ENCODE measurements at regions not wholly inside any gene's neighbourhood (a gene's known extent, or its start where the extent isn't known, plus 50 kb on each side); places are given as distances from the start of the nearest gene placed in this dataset.
A peak's percentile ranks its signal among the peaks of the same experiment; 100 is the strongest.

DNA sequence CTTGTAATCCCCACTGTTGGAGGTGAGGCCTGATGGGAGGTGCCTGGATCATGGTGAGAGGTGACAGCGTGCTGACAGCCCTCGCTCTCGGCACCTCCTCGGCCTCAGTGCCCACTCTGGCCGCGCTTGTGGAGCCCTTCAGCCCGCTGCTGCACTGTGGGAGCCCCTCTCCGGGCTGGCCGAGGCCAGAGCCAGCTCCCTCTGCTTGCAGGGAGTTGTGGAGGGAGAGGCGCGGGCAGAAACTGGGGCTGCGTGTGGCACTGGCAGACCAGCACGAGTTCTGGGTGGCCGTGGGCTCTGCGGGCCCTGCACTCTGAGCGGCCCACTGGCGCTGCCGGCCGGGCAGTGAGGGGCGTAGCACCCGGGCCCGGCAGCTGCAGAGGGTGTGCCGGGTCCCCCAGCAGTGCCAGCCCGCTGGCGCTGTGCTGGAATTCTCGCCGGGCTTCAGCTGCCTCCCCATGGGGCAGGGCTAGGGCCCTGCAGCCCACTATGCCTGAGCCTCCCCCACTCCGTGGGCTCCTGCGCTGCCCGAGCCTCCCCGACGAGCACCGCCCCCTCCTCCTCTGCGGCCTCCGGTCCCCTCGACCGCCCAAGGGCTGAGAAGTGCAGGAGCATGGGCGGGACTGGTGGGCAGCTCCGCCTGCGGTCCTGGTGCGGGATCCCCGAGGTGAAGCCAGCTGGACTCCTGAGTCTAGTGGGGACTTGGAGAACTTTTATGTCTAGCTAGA is 197.1 kb downstream of the SPP2 start:
- peaks cover 5% of the 10 kb centered on the region for H3K36me3 Mint-ChIP-seq
- H3K4me1 Mint-ChIP-seq = peaks cover 5 to 7% (median 6%) of the 10 kb centered on the region in 3 donors
- H3K27ac Mint-ChIP-seq = no peak overlapping the region
- H3K27me3 Mint-ChIP-seq = peaks cover 26% of the 10 kb centered on the region
- H3K9me3 Mint-ChIP-seq = no peaks in the 10 kb centered on the region
- no peak overlapping the region for H3K4me3 Mint-ChIP-seq

DNA sequence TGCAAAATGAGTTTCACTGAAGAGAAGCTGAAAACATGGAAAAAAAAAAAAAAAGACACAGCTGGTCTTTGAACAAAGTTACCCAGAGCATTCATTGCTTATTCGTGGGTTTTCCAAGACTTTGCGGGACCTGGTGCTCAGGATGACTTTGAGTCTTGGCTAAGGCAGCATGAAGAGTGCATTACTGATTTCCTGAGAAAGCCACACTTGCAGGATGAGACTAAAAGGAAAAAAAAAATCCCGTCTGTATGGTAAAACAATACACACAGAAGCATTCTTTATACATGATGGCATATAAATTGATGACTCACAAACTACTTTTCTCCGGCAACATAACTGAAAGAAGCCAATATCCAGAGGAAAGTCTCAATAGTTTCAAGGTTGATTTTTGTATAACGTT is 195.4 kb downstream of the SPP2 start:
- Mint-ChIP-seq H3K27me3 (peaks cover 17% of the 10 kb centered on the region), H3K36me3 (peaks cover 3% of the 10 kb centered on the region), H3K9me3 (no peaks in the 10 kb centered on the region), H3K4me1 (peaks cover 5 to 7% (median 5%) of the 10 kb centered on the region in 3 donors), H3K27ac (no peak overlapping the region), H3K4me3 (peak overlapping the region in 1 of 4 donors; percentile 25)

DNA sequence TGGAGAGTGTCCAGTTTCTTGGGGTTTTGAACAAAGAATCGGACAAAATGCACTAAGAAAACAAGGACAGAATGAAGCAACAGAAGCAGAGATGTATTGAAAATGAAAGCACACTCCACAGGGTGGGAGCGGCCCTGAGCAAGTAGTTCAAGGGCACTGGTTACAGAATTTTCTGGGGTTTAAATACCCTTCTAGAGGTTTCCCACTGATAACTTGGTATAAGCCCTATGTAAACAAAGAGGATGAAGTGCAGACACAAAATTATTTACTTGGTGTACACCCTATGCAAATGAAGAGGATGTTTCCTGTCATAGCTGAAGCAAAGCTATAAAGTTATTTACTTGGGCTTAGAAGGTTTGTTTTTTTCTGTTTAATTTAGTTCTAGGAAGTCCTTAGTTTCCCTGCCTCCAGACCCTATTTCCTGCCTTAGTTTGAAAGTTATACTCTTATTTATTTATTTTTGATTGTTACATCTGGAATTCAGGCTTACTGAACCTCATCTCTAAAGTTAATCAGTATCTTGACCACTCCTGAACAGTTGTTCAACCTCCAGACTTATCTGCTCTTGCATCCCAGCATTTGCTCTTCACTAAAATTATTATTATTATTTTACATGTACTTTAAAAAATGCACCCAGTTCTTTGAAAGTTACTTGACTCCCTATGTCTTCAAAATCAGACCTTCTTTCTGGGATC is 193.5 kb downstream of the SPP2 start:
- Mint-ChIP-seq H3K27ac (no peak overlapping the region), H3K36me3 (peaks cover 3% of the 10 kb centered on the region), H3K27me3 (peaks cover 15% of the 10 kb centered on the region), H3K4me1 (peaks cover 5 to 7% (median 5%) of the 10 kb centered on the region in 3 donors), H3K9me3 (peaks cover 1 to 3% (median 2%) of the 10 kb centered on the region in 3 donors), H3K4me3 (peak overlapping the region in 1 of 4 donors; percentile 24)

- H3K36me3 Mint-ChIP-seq = peaks cover 3% of the 10 kb centered on the region
- no peak overlapping the region for H3K4me3 Mint-ChIP-seq
- no peak overlapping the region for H3K27ac Mint-ChIP-seq
- H3K9me3 Mint-ChIP-seq = peaks cover 1 to 6% (median 2%) of the 10 kb centered on the region in 3 donors
- peaks cover 5 to 7% (median 5%) of the 10 kb centered on the region in 3 donors for H3K4me1 Mint-ChIP-seq
- peaks cover 11% of the 10 kb centered on the region for H3K27me3 Mint-ChIP-seq
These were observed 191.9 kb downstream of the SPP2 start for GRCh38 chr2:234242459-234242836.

DNA sequence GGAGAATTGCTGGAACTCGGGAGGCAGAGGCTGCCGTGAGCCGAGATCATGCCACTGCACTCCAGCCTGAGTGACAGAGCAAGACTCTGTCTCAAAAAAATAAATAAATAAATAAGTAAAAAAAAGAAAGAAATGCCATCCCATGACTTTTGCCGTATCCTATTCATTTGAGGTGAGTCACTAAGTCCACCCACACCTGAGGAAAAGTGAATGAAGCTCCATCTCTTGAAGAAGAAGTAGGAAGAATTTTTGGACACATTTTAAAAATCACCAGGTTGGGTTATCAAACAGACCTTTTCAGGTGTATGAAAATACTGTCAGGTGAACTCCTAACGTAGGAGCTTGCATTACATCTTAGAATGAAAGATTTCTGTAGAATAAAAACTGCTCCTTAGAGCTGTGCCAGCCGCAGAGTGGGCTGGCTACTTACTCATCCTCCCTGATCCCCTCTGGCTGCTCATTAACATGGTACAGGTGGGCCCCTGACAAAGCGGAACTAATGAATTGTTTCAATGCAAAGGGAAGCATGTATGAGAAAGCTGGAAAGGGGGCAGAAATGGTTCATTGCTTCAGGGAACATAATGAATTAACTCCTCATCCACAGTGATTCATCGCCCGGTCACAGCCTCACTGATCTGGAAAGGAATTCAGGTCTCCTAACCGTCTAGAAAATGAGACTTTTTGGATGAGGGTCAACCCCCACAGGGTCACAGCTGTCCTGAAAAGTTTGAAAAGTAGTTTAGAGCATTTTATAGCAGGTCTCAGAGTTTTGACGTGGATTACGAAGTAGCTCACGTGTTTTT is 191.4 kb downstream of the SPP2 start:
- H3K36me3 Mint-ChIP-seq = peaks cover 3% of the 10 kb centered on the region
- peaks cover 5 to 7% (median 5%) of the 10 kb centered on the region in 3 donors for H3K4me1 Mint-ChIP-seq
- no peak overlapping the region for H3K27ac Mint-ChIP-seq
- H3K27me3 Mint-ChIP-seq = peaks cover 11% of the 10 kb centered on the region
- H3K4me3 Mint-ChIP-seq = no peak overlapping the region
- H3K9me3 Mint-ChIP-seq = peaks cover 1 to 6% (median 2%) of the 10 kb centered on the region in 3 donors

- Mint-ChIP-seq H3K27me3 (peaks cover 12% of the 10 kb centered on the region), H3K4me1 (peaks cover 5 to 7% (median 5%) of the 10 kb centered on the region in 3 donors), H3K4me3 (no peak overlapping the region), H3K36me3 (peaks cover 3% of the 10 kb centered on the region), H3K27ac (no peak overlapping the region), H3K9me3 (peaks cover 1 to 6% (median 2%) of the 10 kb centered on the region in 3 donors)
These were observed 190.4 kb downstream of the SPP2 start for GRCh38 chr2:234240917-234241316.

DNA sequence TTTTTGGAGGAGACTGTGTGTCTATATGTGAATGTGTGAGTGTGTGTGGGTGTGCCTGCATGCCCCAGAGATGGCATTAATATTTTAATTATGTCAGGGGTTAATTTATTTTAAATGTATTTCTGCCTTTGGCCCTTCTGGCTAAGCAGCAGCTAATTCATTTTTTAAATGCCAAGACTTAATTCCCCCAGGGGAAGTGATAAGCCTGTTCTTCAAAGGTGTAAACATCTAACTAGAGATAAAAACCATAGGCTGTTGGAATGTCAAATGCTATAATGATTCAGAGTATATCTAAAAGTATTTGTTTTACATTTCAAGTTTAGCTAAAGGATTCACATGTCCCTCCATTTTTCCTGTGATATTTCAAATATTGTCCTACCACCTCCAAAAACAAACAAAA is 184.7 kb downstream of the SPP2 start:
- H3K9me3 Mint-ChIP-seq = peaks cover 1 to 6% (median 2%) of the 10 kb centered on the region in 3 donors
- H3K4me1 Mint-ChIP-seq = no peaks in the 10 kb centered on the region
- peaks cover 3% of the 10 kb centered on the region for H3K36me3 Mint-ChIP-seq
- peaks cover 9% of the 10 kb centered on the region for H3K27me3 Mint-ChIP-seq
- no peak overlapping the region for H3K4me3 Mint-ChIP-seq
- no peak overlapping the region for H3K27ac Mint-ChIP-seq

DNA sequence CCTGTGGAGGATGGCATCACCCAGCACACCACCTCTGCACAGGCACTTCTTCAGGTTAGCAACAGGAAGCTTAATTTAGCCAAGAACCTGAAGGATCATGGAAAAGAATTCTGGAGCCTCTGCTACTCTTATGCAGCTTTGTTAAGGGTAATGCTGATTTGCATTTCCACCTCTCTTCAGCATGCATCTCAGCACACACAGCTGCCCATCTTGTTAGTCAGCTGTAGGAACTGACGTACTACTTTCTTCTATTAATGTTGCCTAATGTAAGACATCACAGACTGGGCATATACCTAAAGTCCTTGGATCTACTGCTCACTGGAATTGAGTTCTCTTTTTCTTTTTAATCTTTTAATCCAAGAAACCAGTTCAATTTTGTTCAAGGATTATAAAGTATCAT is 181.0 kb downstream of the SPP2 start:
- Mint-ChIP-seq H3K4me1 (no peaks in the 10 kb centered on the region), H3K36me3 (peaks cover 3% of the 10 kb centered on the region), H3K9me3 (no peaks in the 10 kb centered on the region), H3K4me3 (no peak overlapping the region), H3K27me3 (peaks cover 8% of the 10 kb centered on the region), H3K27ac (no peak overlapping the region)

DNA sequence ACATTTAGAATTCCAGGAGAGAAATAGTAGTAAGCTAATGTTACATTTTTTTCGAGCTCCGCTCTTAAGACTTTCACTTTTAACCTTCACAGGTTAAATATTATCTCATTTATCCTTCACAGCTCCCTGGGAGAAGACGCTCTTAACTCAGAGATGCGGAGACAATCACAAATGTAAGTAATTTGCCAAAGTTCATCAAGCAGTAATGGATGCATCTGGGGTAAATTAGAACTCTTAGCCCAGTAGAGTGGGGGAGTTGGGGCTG is 168.5 kb downstream of the SPP2 start:
- Mint-ChIP-seq H3K9me3 (no peaks in the 10 kb centered on the region), H3K4me3 (no peak overlapping the region), H3K4me1 (peaks cover 0 to 5% (median 5%) of the 10 kb centered on the region in 3 donors), H3K36me3 (peaks cover 2% of the 10 kb centered on the region), H3K27ac (no peak overlapping the region), H3K27me3 (peaks cover 13% of the 10 kb centered on the region)

DNA sequence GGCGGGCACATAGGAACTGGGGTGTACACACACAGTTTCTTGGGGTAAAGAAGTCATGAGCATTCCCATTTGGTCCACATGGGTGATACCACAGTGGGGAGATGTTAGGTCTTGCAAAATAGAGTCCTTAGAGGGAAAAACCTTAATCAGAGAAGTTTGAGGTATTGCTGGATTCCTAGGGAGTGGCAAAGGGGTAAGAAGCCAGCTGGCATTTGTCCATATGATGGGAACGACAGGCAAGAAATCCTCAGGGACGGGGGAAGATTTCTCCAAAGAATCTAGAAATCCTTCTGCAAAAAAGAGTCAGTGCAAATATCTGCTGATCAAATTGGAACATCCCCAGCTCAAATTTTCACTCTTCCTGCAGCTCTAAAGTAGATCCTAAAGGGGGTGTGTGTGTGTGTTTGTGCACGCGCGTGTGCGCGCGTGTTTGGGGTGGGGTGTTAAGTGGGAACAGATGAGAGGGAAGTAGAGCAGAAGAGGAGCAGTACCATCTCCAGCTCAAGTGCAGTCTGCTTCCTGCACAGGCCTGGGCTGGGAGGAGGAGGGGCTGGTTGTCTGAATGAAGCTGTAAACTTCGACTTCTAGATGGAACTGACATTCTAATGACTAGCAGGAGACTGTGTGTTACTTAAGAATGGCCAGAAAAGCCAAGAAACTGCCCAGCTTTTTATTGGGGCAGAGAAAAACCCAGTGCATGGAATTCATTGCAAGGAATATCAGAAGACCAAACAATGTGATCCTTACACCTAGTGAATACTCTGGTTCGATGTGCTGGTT is 168.0 kb downstream of the SPP2 start:
- Mint-ChIP-seq H3K9me3 (no peaks in the 10 kb centered on the region), H3K4me3 (peak overlapping the region in 1 of 4 donors; percentile 33), H3K36me3 (peaks cover 2% of the 10 kb centered on the region), H3K27ac (no peak overlapping the region), H3K27me3 (peaks cover 13% of the 10 kb centered on the region), H3K4me1 (peaks cover 0 to 5% (median 5%) of the 10 kb centered on the region in 3 donors)

GRCh38 chr2:234212534-234212933 is 162.0 kb downstream of the SPP2 start:
- H3K4me3 Mint-ChIP-seq = no peak overlapping the region
- H3K4me1 Mint-ChIP-seq = peaks cover 0 to 4% (median 0%) of the 10 kb centered on the region in 3 donors
- no peak overlapping the region for H3K27ac Mint-ChIP-seq
- no peaks in the 10 kb centered on the region for H3K9me3 Mint-ChIP-seq
- H3K27me3 Mint-ChIP-seq = peaks cover 19% of the 10 kb centered on the region
- H3K36me3 Mint-ChIP-seq = no peaks in the 10 kb centered on the region

DNA sequence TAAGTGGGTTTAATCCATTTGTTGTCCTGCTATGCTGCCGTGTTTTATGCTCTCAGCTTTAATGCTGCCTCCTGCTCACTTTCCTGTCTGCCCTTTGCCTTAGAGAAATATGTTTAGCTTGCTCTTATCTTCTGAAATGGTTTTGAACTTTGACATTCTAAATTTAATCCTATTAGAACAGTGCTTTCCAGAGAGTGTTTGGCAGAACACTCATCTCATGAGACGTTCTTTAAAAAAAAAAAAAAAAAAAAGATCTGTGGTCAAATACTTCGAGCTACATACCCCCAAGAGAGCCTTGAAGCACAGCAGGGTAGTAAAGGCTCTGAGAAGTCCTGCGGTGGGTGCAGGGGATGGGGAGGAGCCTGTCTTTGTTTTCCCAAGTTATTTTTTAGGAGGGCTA is 161.3 kb downstream of the SPP2 start:
- H3K27me3 Mint-ChIP-seq = peaks cover 19% of the 10 kb centered on the region
- peaks cover 0 to 2% (median 0%) of the 10 kb centered on the region in 3 donors for H3K4me1 Mint-ChIP-seq
- H3K9me3 Mint-ChIP-seq = peaks cover 2 to 4% (median 3%) of the 10 kb centered on the region in 3 donors
- H3K36me3 Mint-ChIP-seq = no peaks in the 10 kb centered on the region
- no peak overlapping the region for H3K27ac Mint-ChIP-seq
- H3K4me3 Mint-ChIP-seq = no peak overlapping the region

GRCh38 chr2:234206738-234207137 is 156.2 kb downstream of the SPP2 start:
- Mint-ChIP-seq H3K4me3 (no peak overlapping the region), H3K27me3 (peaks cover 13% of the 10 kb centered on the region), H3K36me3 (no peaks in the 10 kb centered on the region), H3K9me3 (peaks cover 3 to 6% (median 4%) of the 10 kb centered on the region in 3 donors), H3K27ac (no peak overlapping the region), H3K4me1 (peaks cover 0 to 2% (median 0%) of the 10 kb centered on the region in 3 donors)

DNA sequence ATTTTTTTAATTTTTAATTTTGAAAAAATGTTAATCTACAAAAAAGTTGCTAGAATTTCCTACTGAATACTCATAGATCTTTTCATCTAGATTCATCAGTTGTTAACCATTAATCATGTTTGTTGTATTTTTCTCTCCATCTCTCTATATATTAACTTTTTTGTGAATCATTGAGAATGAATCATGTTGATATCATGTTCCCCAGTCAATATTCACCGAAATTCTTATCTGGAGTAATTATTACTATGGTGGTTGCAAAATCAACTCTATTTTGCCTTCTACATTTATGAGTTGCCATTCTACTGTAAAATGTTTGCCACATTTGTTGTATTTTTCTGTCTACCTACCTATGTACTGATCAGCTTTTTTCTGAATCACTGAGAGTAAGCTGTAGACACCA is 154.0 kb downstream of the SPP2 start:
- H3K4me1 Mint-ChIP-seq = peaks cover 0 to 2% (median 0%) of the 10 kb centered on the region in 3 donors
- H3K27me3 Mint-ChIP-seq = peaks cover 11% of the 10 kb centered on the region
- no peak overlapping the region for H3K4me3 Mint-ChIP-seq
- peaks cover 3 to 6% (median 4%) of the 10 kb centered on the region in 3 donors for H3K9me3 Mint-ChIP-seq
- H3K36me3 Mint-ChIP-seq = no peaks in the 10 kb centered on the region
- H3K27ac Mint-ChIP-seq = peak overlapping the region in 1 of 3 donors; percentile 39
